ENCODE measurements at regions not wholly inside any gene's neighbourhood (a gene's known extent, or its start where the extent isn't known, plus 50 kb on each side); places are given as distances from the start of the nearest gene placed in this dataset.
"Not testable (repeated sequence)": the region's sequence is repeated elsewhere in the genome, so short reads cannot be mapped to it uniquely, and the experiment has no call there.

DNA sequence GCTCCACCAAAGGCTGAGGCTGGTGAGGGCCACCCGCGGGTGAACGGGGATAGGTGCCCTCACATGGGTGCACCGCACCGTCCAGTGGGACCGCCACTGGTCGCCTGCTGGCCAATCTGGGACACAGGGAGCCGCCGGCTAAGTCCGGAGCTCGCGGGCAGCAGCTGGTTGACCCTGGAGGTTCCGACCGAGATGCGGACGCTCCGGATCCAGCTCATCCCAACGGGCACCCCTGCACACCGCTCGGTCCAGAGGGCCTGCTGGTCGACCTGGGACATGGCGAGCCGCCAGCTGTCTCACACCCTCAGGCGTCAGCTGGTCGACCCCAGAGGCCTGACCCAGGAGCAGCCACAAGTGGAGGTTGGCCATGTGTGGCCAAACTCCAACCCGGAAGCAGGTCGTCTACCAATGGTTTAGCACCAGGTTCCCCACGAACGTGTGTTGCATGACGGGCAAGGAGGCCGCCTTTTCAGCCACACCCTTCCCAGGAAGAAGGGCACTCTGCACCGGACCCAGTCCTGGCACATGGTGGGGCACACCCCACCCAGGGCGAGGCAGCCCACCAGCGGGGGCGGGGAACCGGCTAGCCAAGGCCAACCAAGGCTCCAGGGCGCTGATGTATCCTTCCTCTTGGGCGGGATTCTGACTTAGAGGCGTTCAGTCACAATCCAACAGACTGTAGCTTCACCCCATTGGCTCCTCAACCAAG, 746.0 kb upstream of the DEFB115 start:
- no peak for DNase-seq

- DNase-seq: no peak
These were observed 744.3 kb upstream of the DEFB115 start for GRCh38 chr20:30513050-30513628.

GRCh38 chr20:30515915-30516314, 741.5 kb upstream of the DEFB115 start:
- DNase-seq: not testable (repeated sequence)

GRCh38 chr20:30518906-30519305, 738.6 kb upstream of the DEFB115 start:
- DNase-seq: not testable (repeated sequence)

GRCh38 chr20:30521686-30522415, 735.6 kb upstream of the DEFB115 start:
- not testable (repeated sequence) for DNase-seq

- not testable (repeated sequence) for DNase-seq
These were observed 733.3 kb upstream of the DEFB115 start for GRCh38 chr20:30524155-30524554.

DNA sequence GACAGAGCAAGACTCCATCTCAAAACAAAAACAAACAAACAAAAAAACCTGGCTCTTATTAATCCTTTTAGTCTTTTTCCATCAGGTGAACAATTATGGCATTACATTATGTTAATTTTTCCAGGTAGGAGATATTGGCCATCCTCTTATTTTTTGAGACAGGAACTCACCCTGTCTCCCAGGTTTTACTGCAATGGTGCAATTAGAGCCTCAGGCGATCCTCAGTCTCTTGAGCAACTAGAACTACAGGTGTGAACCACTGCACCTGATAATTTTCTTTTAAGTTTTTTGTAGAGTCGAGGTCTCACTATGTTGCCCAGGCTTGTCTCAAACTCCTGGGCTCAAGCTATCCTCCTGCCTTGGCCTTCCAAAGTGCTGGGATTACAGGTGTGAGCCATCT, 732.7 kb upstream of the DEFB115 start:
- not testable (repeated sequence) for DNase-seq

GRCh38 chr20:30533653-30534052, 723.8 kb upstream of the DEFB115 start:
- DNase-seq: not testable (repeated sequence)

DNA sequence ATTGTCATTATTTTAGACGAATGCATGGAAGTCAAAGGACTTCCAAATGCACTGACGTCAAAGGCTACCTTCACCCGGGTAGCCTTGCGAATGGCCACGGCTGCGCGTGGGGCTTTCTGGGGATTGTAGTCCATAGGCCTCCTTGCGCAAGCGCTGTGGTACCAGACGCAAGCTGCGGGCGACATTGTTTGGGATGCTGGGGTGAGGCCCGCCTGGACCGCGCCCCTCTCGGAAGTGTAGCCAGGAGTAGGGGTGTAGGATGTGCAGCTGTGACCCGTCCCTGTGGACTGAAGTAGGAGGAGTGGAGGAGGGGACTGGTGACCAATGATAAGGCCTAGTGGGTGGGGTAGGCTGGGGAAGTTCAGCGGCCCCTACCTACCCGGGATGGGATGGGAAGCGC, 720.0 kb upstream of the DEFB115 start:
- not testable (repeated sequence) for DNase-seq

- not testable (repeated sequence) for DNase-seq
These were observed 717.0 kb upstream of the DEFB115 start for GRCh38 chr20:30540330-30541069.

DNA sequence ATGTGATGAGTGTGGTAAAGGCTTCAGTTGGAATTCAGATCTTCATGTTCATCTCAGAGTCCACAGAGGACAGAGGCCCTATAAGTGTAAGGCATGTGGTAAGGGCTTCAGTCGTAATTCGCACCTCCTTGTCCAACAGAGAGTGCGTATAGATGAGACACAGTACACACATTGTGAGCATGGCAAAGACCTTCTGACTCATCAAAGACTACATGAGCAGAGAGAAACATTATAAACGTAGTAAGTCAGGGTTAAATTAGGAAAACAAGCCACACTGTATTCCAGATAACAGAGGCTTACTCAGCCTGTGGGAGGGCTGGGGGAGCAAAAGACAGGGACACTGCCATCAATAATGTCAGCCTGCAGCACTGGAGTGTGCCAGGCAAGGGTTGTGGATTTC, 706.2 kb upstream of the DEFB115 start:
- DNase-seq: not testable (repeated sequence)

DNA sequence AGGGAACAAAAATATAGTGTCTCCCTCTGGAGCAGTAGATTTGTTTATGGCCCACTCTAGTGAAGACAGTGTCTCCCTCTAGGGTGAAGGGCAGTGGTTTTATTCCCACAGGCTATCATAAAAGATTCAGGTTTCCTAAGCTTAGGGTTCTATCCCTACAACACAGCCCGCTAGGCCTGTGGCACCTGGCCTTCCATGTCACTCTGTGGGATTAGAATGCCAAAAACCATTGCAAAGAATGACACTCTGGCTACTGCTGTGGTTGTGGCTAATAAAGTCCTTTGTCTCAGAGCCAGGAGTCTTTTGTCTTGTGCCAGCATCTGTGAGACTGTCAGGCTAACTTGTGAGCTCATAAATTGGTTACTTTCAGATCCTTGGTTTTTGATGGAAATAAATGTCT, 700.7 kb upstream of the DEFB115 start:
- not testable (repeated sequence) for DNase-seq

DNA sequence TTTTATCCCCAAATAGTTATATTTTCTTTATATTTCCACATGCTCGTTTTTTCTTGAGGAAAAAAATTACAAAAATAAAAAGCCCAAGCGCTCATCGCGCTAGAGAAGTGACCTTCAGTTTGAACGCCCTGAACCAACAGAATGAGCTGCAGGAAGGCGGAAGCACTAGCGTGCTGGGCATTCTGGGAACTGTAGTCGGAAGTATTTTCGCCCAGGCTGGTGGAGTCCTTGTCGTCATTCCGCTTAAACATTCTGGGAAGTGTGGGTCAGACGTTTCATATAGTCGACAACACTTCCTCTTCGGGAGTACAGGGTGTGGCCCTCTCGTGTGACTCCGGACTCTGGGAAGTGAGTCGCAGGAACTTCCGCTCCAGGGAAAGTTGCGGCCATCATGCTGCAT, 692.4 kb upstream of the DEFB115 start:
- not testable (repeated sequence) for DNase-seq

- not testable (repeated sequence) for DNase-seq
These were observed 687.6 kb upstream of the DEFB115 start for GRCh38 chr20:30569867-30570266.

DNA sequence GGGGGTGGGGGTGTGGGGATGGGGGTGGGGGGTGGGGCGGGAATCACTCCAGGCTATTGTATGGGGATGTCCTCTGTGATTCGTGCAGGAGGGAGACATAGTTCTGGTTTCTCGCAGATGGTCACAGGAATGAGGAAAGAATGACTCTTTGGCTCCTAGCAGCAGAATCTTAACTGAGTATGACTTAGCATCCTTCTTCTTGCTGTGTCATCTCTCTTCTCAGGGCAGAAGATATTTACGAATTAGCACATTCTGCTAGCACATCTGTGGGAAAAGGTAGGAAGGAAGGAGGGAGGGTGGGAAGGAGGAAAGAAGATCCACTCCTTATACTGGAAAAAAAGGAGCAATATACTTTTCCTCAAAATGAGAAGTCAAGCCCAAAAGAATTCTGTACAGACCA, 686.8 kb upstream of the DEFB115 start:
- not testable (repeated sequence) for DNase-seq

DNA sequence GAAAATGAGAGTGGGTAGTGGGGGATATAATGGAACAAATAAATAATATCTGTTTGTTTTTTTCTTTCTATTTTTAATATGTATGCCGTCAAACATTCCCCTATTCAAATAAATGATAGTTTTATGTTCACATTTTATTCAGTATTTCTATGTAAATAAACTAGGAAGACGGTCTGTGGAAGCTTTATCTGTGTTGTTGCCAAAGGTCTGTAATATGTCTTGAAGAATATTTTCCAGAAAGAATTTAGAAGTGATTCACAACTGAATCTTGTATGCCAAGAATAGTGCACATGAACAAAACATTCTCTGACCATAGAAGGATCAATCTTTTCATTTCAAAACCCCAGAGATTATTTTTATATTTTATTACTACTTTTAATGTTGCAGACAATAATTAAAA, 683.1 kb upstream of the DEFB115 start:
- DNase-seq: not testable (repeated sequence)

- DNase-seq: not testable (repeated sequence)
These were observed 678.4 kb upstream of the DEFB115 start for GRCh38 chr20:30579069-30579468.

DNA sequence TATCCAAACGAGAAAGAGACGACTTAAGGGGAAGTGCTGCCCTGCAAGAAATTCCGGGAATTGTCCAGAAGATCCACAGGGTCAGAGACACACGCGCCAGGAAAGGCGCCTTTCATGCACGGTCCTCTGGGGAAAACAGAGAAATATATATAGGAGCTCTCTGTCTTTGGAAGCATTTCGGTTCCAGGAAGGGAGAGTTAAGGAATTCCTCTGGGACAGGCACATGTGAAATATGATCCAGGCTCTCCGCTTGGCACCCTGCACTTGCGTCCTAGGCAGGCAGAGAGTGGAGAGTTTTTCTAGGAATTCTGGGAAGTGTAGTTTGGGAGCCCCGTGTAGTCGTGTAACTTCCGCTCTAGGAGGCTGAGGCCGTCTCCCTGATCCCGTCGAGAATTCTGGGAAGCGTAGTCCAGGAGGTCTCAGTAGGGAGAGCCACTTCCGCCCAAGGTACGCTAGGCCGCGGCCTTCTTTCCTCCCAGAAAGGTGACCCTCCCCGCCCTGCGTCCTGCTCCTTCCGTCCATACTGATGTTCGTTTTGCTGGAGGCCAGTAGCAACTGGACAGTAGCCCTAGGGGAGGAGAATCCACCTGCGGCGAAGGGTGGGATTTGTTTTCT, 677.5 kb upstream of the DEFB115 start:
- not testable (repeated sequence) for DNase-seq

DNA sequence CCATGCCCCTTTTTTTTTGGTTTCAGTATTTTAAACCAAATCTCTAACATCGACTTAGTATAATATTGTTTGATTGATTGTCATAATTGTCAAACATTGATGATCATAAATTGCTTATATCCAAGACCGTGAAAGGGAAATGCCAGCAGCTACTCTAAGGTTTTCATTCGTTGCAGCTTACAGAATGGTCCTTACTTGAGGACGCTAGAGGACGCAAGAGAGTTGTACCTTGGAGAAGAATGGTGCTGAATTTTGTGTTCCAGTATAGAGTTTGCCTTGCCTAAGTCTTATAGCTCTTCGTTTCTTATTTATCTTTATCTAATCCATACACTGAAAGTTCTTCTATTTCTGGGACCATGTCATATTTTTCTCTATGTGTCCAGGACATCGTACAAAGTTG, 675.6 kb upstream of the DEFB115 start:
- not testable (repeated sequence) for DNase-seq

GRCh38 chr20:30584403-30584802, 673.1 kb upstream of the DEFB115 start:
- not testable (repeated sequence) for DNase-seq

DNA sequence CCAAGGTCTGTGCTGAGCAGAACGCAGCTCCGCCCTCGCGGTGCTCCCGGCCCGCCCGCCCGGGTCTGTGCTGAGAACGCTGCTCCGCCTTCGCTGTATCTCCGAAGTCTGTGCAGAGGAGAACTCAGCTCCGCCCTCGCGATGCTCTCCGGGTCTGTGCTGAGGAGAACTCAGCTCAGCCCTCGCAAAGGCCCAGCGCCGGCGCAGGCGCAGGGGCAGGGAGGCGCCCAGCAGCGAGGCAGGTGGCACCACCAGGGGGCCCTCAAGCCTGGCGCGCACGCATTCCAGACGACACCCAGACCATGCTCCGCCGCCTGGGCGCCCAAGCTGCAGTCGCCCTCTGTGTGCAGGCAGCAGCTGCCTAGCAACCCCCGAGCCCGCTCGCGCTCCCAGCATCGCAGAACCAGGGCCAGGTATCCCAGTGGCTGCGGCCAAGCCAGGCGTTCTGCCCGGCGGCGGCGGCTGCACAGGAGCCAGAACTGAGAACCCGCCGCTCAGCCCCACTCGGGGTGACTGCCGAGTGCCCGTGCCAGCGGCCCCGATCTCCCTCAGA, 672.1 kb upstream of the DEFB115 start:
- DNase-seq: peak; percentile 10

DNA sequence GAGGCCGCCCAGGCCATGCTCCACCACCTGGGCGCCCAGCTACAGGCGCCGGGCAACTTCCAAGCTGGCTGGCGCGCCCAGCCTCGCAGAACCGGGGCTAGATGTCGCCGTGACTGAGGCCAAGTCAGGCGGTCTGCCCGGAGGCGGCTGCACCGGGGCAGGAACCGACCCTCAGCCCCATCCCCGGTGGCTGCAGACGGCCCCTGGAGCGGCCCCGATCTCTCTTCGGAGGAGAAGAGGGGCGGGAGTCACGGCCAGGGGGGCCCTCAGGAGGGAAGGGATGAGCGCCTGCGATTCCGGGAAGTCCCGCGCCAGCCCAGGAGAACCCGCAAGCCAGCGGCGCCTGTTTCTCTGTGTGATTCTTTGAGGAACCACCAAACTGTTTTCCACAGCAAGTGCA, 671.3 kb upstream of the DEFB115 start:
- DNase-seq: not testable (repeated sequence)

Data from activated CD4-positive, alpha-beta T cell treated with anti-CD3 and anti-CD28 coated beads, Interleukin-2, amount 50 U/mL, for 16 hours (primary cell).